K562 (cell line): ENCODE measurements at regions not wholly inside any gene's neighbourhood (a gene's known extent, or its start where the extent isn't known, plus 50 kb on each side); places are given as distances from the start of the nearest gene placed in this dataset.

Source experiments
- ATF3 ChIP-seq, 2 experiments: fragments of 450-650 bp in 1 of 2; sonication (generic) in 1 of 2; formaldehyde crosslinking in 1 of 2; IDR thresholded peaks in 1 of 2; conservative IDR thresholded peaks in 1 of 2; 2 replicates each; pipeline versions ENCODE4 v1.6.1 to v1.8.1; 2016 to 2023; ENCODE audit warnings: mild to moderate bottlenecking in 2 of 2, moderate library complexity in 2 of 2, inconsistent platforms in 1 of 2, missing genetic modification reagents in 1 of 2
- CREB1 ChIP-seq, 2 experiments: sonication (generic) in 1 of 2; formaldehyde crosslinking in 1 of 2; IDR thresholded peaks; 2 replicates each; pipeline versions ENCODE4 v1.6.1 to v1.8.0; 2012 to 2022; ENCODE audit warnings: inconsistent platforms in 1 of 2, mild to moderate bottlenecking in 1 of 2, missing genetic modification reagents in 1 of 2, moderate library complexity in 1 of 2
- DNMT1 ChIP-seq: fragments of 450-650 bp; IDR thresholded peaks from 2 replicates; pipeline ENCODE4 v1.6.1; 2016; ENCODE audit warnings: antibody characterized with exemption, mild to moderate bottlenecking
- HMG20B ChIP-seq: fragments of 250-450 bp; sonication (Bioruptor Pico); IDR thresholded peaks from 2 replicates; pipeline ENCODE4 v1.5.0; 2021; ENCODE audit warnings: mild to moderate bottlenecking
- KLF6 ChIP-seq: fragments of 250-450 bp; sonication (Bioruptor Pico); IDR thresholded peaks from 2 replicates; pipeline ENCODE4 v1.4.0; 2020; ENCODE audit warnings: mild to moderate bottlenecking, moderate library complexity, borderline replicate concordance
- MYC ChIP-seq, 2 experiments: fragments of 250-450 bp in 1 of 2; sonication (Bioruptor Pico) in 1 of 2; IDR thresholded peaks; 2 replicates each; pipeline versions ENCODE4 v1.5.1 to v1.6.1; 2012 to 2021; ENCODE audit warnings: low read depth in 2 of 2, borderline replicate concordance in 1 of 2, improper control_type of control experiment in 1 of 2, low read length in 1 of 2, mild to moderate bottlenecking in 1 of 2, moderate library complexity in 1 of 2
- NFATC3 ChIP-seq: fragments of 450-650 bp; IDR thresholded peaks from 2 replicates; pipeline ENCODE4 v1.6.1; 2017; ENCODE audit warnings: mild to moderate bottlenecking
- PCBP1 ChIP-seq: fragments of 200-400 bp; formaldehyde crosslinking; IDR thresholded peaks from 2 replicates; pipeline ENCODE4 v1.6.1; 2018; ENCODE audit warnings: mild to moderate bottlenecking, low read depth, low read length; ENCODE audit not compliant: poor library complexity, severe bottlenecking
- PHB2 ChIP-seq: fragments of 450-650 bp; IDR thresholded peaks from 2 replicates; pipeline ENCODE4 v1.6.1; 2017; ENCODE audit warnings: low read depth
- POLR2B ChIP-seq: fragments of 450-650 bp; IDR thresholded peaks from 2 replicates; pipeline ENCODE4 v1.6.1; 2018; ENCODE audit warnings: low read depth; ENCODE audit not compliant: partially characterized antibody
- PRPF4 ChIP-seq: fragments of 200-400 bp; formaldehyde crosslinking; IDR thresholded peaks from one replicate; pipeline ENCODE4 v1.6.1; 2017; ENCODE audit warnings: low read length, low read depth, mild to moderate bottlenecking; ENCODE audit not compliant: insufficient read depth, poor library complexity, severe bottlenecking
- SRSF1 ChIP-seq: fragments of 200-400 bp; formaldehyde crosslinking; IDR thresholded peaks from 2 replicates; pipeline ENCODE4 v1.6.1; 2017; ENCODE audit warnings: mild to moderate bottlenecking, low read depth, low read length, moderate library complexity
- TAF15 ChIP-seq: fragments of 200-400 bp; formaldehyde crosslinking; IDR thresholded peaks from 2 replicates; pipeline ENCODE4 v1.6.1; 2017; ENCODE audit warnings: mild to moderate bottlenecking, low read depth, low read length, moderate library complexity
- ZNF311 ChIP-seq: fragments of 250-450 bp; sonication (Bioruptor Pico); IDR thresholded peaks from 2 replicates; pipeline ENCODE4 v1.4.0; 2020; ENCODE audit warnings: mild to moderate bottlenecking, moderate library complexity
- ZNF436 ChIP-seq: fragments of 250-450, 450-650 bp; sonication (Bioruptor Pico); formaldehyde crosslinking; IDR thresholded peaks from 2 replicates; pipeline ENCODE4 v1.7.0; 2020; ENCODE audit warnings: mild to moderate bottlenecking
- ZNF589 ChIP-seq: fragments of 200-800 bp; sonication (Bioruptor generic); IDR thresholded peaks from 2 replicates; pipeline ENCODE4 v1.6.1; 2016; ENCODE audit warnings: low read depth, missing genetic modification characterization, missing compliant biosample characterization
- ZNF77 ChIP-seq: fragments of 250-450 bp; sonication (Bioruptor Pico); IDR thresholded peaks from 2 replicates; pipeline ENCODE4 v1.5.0; 2020
- TF ChIP-seq, protein P1 (sequence below): fragments of 450-650 bp; IDR thresholded peaks from 2 replicates; pipeline ENCODE4 v1.6.1; 2017; ENCODE audit warnings: antibody characterized with exemption

DNA sequence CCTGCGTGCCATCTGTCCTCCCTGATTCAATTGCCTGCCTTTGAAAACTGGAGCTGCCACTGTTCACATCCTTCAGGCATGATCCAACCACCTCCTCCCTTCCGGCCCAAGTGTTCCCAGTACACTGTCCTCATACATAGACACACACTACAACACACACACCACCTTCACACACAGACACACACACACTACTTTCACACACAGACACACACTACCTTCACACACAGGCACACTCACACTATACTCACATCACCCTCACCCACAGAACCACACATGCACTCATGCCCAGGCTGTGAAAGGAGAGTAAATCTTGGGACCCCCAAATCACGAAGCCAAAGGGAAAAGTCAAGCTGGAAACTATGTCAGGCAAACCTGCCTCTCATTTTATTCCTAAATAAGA, 109.4 kb upstream of the MYLIP start (continued):
- no peak for TF ChIP-seq ATF3 (IDR thresholded peaks at IDR 0.05)
- no peak for TF ChIP-seq ATF3 (CRISPR knock-in tag; conservative IDR thresholded peaks at IDR 0.05)
- TF ChIP-seq HMG20B (CRISPR knock-in tag), result no peak
- no peak for TF ChIP-seq MYC (IDR thresholded peaks at IDR 0.05; ENCODE audit: low read depth, low read length)
- no peak for TF ChIP-seq MYC (CRISPR knock-in tag; IDR thresholded peaks at IDR 0.05; ENCODE audit: borderline replicate concordance, low read depth)
- no peak for TF ChIP-seq TAF15
- no peak for TF ChIP-seq POLR2B
- no peak for TF ChIP-seq NFATC3
- no peak for TF ChIP-seq PCBP1
- TF ChIP-seq SRSF1, result no peak
- TF ChIP-seq PHB2, result no peak
- TF ChIP-seq ZNF311, result no peak
- TF ChIP-seq ZNF77 (CRISPR knock-in tag), result no peak
- no peak for TF ChIP-seq ZNF589 (CRISPR knock-in tag)
- TF ChIP-seq ZNF436 (CRISPR knock-in tag), result no peak
- TF ChIP-seq DNMT1, result peak; percentile 59; the same call in 1 of the 2 replicates
- no peak for TF ChIP-seq KLF6 (CRISPR knock-in tag)
- TF ChIP-seq CREB1 (IDR thresholded peaks at IDR 0.05), result no peak
- no peak for TF ChIP-seq CREB1 (CRISPR knock-in tag; IDR thresholded peaks at IDR 0.05)
- TF ChIP-seq PRPF4, result no peak
- TF ChIP-seq, protein P1, sequence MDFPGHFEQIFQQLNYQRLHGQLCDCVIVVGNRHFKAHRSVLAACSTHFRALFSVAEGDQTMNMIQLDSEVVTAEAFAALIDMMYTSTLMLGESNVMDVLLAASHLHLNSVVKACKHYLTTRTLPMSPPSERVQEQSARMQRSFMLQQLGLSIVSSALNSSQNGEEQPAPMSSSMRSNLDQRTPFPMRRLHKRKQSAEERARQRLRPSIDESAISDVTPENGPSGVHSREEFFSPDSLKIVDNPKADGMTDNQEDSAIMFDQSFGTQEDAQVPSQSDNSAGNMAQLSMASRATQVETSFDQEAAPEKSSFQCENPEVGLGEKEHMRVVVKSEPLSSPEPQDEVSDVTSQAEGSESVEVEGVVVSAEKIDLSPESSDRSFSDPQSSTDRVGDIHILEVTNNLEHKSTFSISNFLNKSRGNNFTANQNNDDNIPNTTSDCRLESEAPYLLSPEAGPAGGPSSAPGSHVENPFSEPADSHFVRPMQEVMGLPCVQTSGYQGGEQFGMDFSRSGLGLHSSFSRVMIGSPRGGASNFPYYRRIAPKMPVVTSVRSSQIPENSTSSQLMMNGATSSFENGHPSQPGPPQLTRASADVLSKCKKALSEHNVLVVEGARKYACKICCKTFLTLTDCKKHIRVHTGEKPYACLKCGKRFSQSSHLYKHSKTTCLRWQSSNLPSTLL, result no peak
